SU-DHL-6 (cell line): ENCODE measurements at regions not wholly inside any gene's neighbourhood (a gene's known extent, or its start where the extent isn't known, plus 50 kb on each side); places are given as distances from the start of the nearest gene placed in this dataset.

Experiments
- H2AFZ ChIP-seq: fragments of 200-600 bp; sonication (generic); 2 replicates; pipeline ENCODE4 v1.6.1; 2014; ENCODE audit warnings: low read depth, mild to moderate bottlenecking, moderate library complexity, mixed read lengths, antibody characterized with exemption, low read length; ENCODE audit not compliant: severe bottlenecking
- H3F3A ChIP-seq: fragments of 200-600 bp; shearing (Covaris generic); 2 replicates; pipeline ENCODE4 v1.6.0; 2016; ENCODE audit warnings: antibody characterized with exemption, mild to moderate bottlenecking; ENCODE audit not compliant: insufficient read depth
- H3K27ac ChIP-seq: fragments of 200-600 bp; sonication (generic); 2 replicates; pipeline ENCODE4 v1.5.1; 2016; ENCODE audit warnings: low read depth, mild to moderate bottlenecking, low read length, moderate library complexity, mixed read lengths
- H3K27me3 ChIP-seq: fragments of 200-600 bp; sonication (generic), shearing (Covaris generic); 2 replicates; pipeline ENCODE4 v1.6.0; 2014; ENCODE audit warnings: mild to moderate bottlenecking, low read length
- H3K36me3 ChIP-seq: fragments of 200-600 bp; sonication (generic); 2 replicates; pipeline ENCODE4 v1.6.1; 2014; ENCODE audit warnings: mild to moderate bottlenecking, low read length, mixed read lengths
- H3K4me2 ChIP-seq: fragments of 300-600, 200-600 bp; shearing (Covaris generic), sonication (generic); 2 replicates; pipeline ENCODE4 v1.6.0; 2014; ENCODE audit warnings: low read length, low read depth, mild to moderate bottlenecking; ENCODE audit not compliant: poor library complexity, severe bottlenecking
- H3K4me3 ChIP-seq: fragments of 200-600 bp; sonication (generic); 2 replicates; pipeline ENCODE4 v1.5.1; 2014; ENCODE audit warnings: antibody characterized with exemption, low read length, mild to moderate bottlenecking, mixed read lengths; ENCODE audit not compliant: insufficient read depth, poor library complexity, severe bottlenecking
- H3K79me2 ChIP-seq: fragments of 200-600 bp; sonication (generic); 2 replicates; pipeline ENCODE4 v1.6.1; 2014; ENCODE audit warnings: mild to moderate bottlenecking, low read length, moderate library complexity; ENCODE audit not compliant: insufficient read depth
- H3K9ac ChIP-seq: fragments of 200-600 bp; sonication (generic); 2 replicates; pipeline ENCODE4 v1.7.0; 2014; ENCODE audit warnings: mild to moderate bottlenecking, low read length
- H3K9me2 ChIP-seq: fragments of 200-600 bp; sonication (generic); replicated peaks from 2 replicates; pipeline ENCODE4 v1.6.1; 2014; ENCODE audit warnings: low read length; ENCODE audit not compliant: insufficient read depth
- H3K9me3 ChIP-seq: fragments of 200-600 bp; sonication (generic); 2 replicates; pipeline ENCODE4 v1.6.1; 2014; ENCODE audit warnings: low read length, mixed read lengths; ENCODE audit not compliant: insufficient read depth
- H4K20me1 ChIP-seq: fragments of 200-600 bp; sonication (generic); 2 replicates; pipeline ENCODE4 v1.6.1; 2014; ENCODE audit warnings: low read depth, mild to moderate bottlenecking, antibody characterized with exemption, low read length, moderate library complexity, mixed read lengths
- CTCF ChIP-seq: fragments of 200-600 bp; sonication (generic); IDR thresholded peaks from one replicate; pipeline ENCODE4 v1.5.1; 2017; ENCODE audit warnings: antibody characterized with exemption, mild to moderate bottlenecking, low read length, moderate library complexity; ENCODE audit not compliant: insufficient read depth, poor library complexity, severe bottlenecking
- EZH2phosphoT487 ChIP-seq: fragments of 200-600 bp; sonication (generic), shearing (Covaris generic); conservative IDR thresholded peaks from 2 replicates; pipeline ENCODE4 v1.6.1; 2018; ENCODE audit warnings: mild to moderate bottlenecking, antibody characterized with exemption, low read length, moderate library complexity, mixed read lengths

GRCh38 chr20:9968015-9968414 is 66.8 kb upstream of the ANKEF1 start:
- H3K4me2 ChIP-seq: no peak overlapping the region
- H3K9me3 ChIP-seq: no peaks in the 10 kb centered on the region
- H3K36me3 ChIP-seq: no peaks in the 10 kb centered on the region
- H3K9me2 ChIP-seq: no peaks in the 10 kb centered on the region
- no peak overlapping the region for H2AFZ ChIP-seq
- H3K27me3 ChIP-seq: no peaks in the 10 kb centered on the region
- no peak overlapping the region for H3K4me3 ChIP-seq
- TF ChIP-seq EZH2phosphoT487: no peak
- no peak for TF ChIP-seq CTCF
- no peak overlapping the region for H3K9ac ChIP-seq
- H3K79me2 ChIP-seq: no peaks in the 10 kb centered on the region
- H3K27ac ChIP-seq: no peak overlapping the region
- no peaks in the 10 kb centered on the region for H3F3A ChIP-seq
- H4K20me1 ChIP-seq: no peaks in the 10 kb centered on the region

- Histone ChIP-seq H3K4me2 (no peak overlapping the region), H4K20me1 (no peaks in the 10 kb centered on the region), H3K27ac (no peak overlapping the region), H3K4me3 (no peak overlapping the region), H3K79me2 (no peaks in the 10 kb centered on the region), H3F3A (no peaks in the 10 kb centered on the region), H3K9me2 (no peaks in the 10 kb centered on the region), H3K9me3 (no peaks in the 10 kb centered on the region), H3K9ac (no peak overlapping the region), H2AFZ (no peak overlapping the region), H3K36me3 (no peaks in the 10 kb centered on the region), H3K27me3 (no peaks in the 10 kb centered on the region)
- TF ChIP-seq EZH2phosphoT487 (no peak), CTCF (no peak)
Observed at GRCh38 chr20:9966966-9967365, 67.8 kb upstream of the ANKEF1 start.

GRCh38 chr20:9963029-9963428 is 71.8 kb upstream of the ANKEF1 start:
- Histone ChIP-seq H3K4me3 (no peak overlapping the region), H4K20me1 (no peaks in the 10 kb centered on the region), H3K9me3 (no peaks in the 10 kb centered on the region), H3K27ac (no peak overlapping the region), H3K9ac (no peak overlapping the region), H3K36me3 (no peaks in the 10 kb centered on the region), H3F3A (no peaks in the 10 kb centered on the region), H2AFZ (no peak overlapping the region), H3K4me2 (no peak overlapping the region), H3K27me3 (no peaks in the 10 kb centered on the region), H3K79me2 (no peaks in the 10 kb centered on the region), H3K9me2 (0 out of 2 replicates have a peak, but pooled peaks cover 3% of the 10 kb centered on the region)
- TF ChIP-seq EZH2phosphoT487 (no peak), CTCF (no peak)

- Histone ChIP-seq H4K20me1 (no peaks in the 10 kb centered on the region), H3K4me3 (no peak overlapping the region), H3K36me3 (no peaks in the 10 kb centered on the region), H3K9me3 (no peaks in the 10 kb centered on the region), H3F3A (no peaks in the 10 kb centered on the region), H3K9ac (no peak overlapping the region), H3K79me2 (no peaks in the 10 kb centered on the region), H3K27ac (no peak overlapping the region), H3K27me3 (no peaks in the 10 kb centered on the region), H3K9me2 (0 out of 2 replicates have a peak, but pooled peaks cover 3% of the 10 kb centered on the region), H3K4me2 (no peak overlapping the region), H2AFZ (no peak overlapping the region)
- no peak for TF ChIP-seq CTCF
- no peak for TF ChIP-seq EZH2phosphoT487
Observed at GRCh38 chr20:9958693-9959092, 76.1 kb upstream of the ANKEF1 start.
